ENCODE measurements at regions not wholly inside any gene's neighbourhood (a gene's known extent, or its start where the extent isn't known, plus 50 kb on each side); places are given as distances from the start of the nearest gene placed in this dataset.

GRCh38 chr1:29698626-29699025 lies 462.3 kb downstream of the PTPRU start:
- no peak for TF ChIP-seq GATA3 (IDR thresholded peaks at IDR 0.05; ENCODE audit: low read depth, low read length)
- TF ChIP-seq GATA2 (IDR thresholded peaks at IDR 0.05; ENCODE audit: low read depth, low read length), result no peak

Data from SH-SY5Y (cell line).